T47D (cell line): ENCODE measurements at regions not wholly inside any gene's neighbourhood (a gene's known extent, or its start where the extent isn't known, plus 50 kb on each side); places are given as distances from the start of the nearest gene placed in this dataset.
A peak's percentile ranks its signal among the peaks of the same experiment; 100 is the strongest.

ENCODE experiments used
- DNase-seq, 2 experiments: peaks; one replicate each; pipeline versions ENCODE4 v3.0.0 to v3.0.0-alpha.2; 2011 to 2012; ENCODE audit warnings: low read depth in 1 of 2, low spot score in 1 of 2
- JUND ChIP-seq: IDR thresholded peaks from 2 replicates; pipeline ENCODE4 v1.6.1; 2012; ENCODE audit warnings: low read depth
- in situ Hi-C: cut with HindIII; loops from 2 replicates; pipeline ENCODE4 v1.10.0; 2016; ENCODE audit warnings: low sequenced_read_pairs, low pct_unique_long_range_greater_than_20kb

GRCh38 chr6:90970672-90971071 lies 383.8 kb upstream of the MAP3K7 start:
- in situ Hi-C loops = no loop called here
- TF ChIP-seq JUND = no peak
- DNase-seq = no peak

GRCh38 chr6:90967471-90967870 lies 380.6 kb upstream of the MAP3K7 start:
- DNase-seq = no peak
- in situ Hi-C loops = no loop called here

GRCh38 chr6:90960324-90960723 lies 373.5 kb upstream of the MAP3K7 start:
- in situ Hi-C loops = no loop called here
- no peak for DNase-seq
- no peak for TF ChIP-seq JUND

More at GRCh38 chr6:90967471-90967870, 380.6 kb upstream of the MAP3K7 start:
- TF ChIP-seq JUND = no peak

GRCh38 chr6:90955246-90955645 lies 368.4 kb upstream of the MAP3K7 start:
- no peak for DNase-seq

GRCh38 chr6:90953405-90954161 lies 366.7 kb upstream of the MAP3K7 start:
- in situ Hi-C loops = no loop called here
- no peak for DNase-seq
- no peak for TF ChIP-seq JUND

More at GRCh38 chr6:90955246-90955645, 368.4 kb upstream of the MAP3K7 start:
- TF ChIP-seq JUND = no peak
- in situ Hi-C loops = no loop called here

GRCh38 chr6:90952176-90952575 lies 365.3 kb upstream of the MAP3K7 start:
- no peak for DNase-seq
- TF ChIP-seq JUND = no peak
- in situ Hi-C loops = no loop called here

- no peak for DNase-seq
- no peak for TF ChIP-seq JUND
- in situ Hi-C loops = no loop called here
Measured at GRCh38 chr6:90948540-90948939, 361.7 kb upstream of the MAP3K7 start.

- TF ChIP-seq JUND = no peak
- no peak for DNase-seq
- in situ Hi-C loops = no loop called here
Measured at GRCh38 chr6:90947184-90948064, 360.6 kb upstream of the MAP3K7 start.

- in situ Hi-C loops = no loop called here
- TF ChIP-seq JUND = no peak
- no peak for DNase-seq
Measured at GRCh38 chr6:90941885-90942284, 355.0 kb upstream of the MAP3K7 start.

GRCh38 chr6:90940812-90941481 lies 354.1 kb upstream of the MAP3K7 start:
- in situ Hi-C loops = no loop called here
- DNase-seq = peak; percentile 13 to 74
- TF ChIP-seq JUND = no peak

- in situ Hi-C loops = no loop called here
- TF ChIP-seq JUND = no peak
- DNase-seq = no peak
Measured at GRCh38 chr6:90939906-90940305, 353.0 kb upstream of the MAP3K7 start.

GRCh38 chr6:90938122-90938521 lies 351.2 kb upstream of the MAP3K7 start:
- peak; percentile 40; the same call in 1 of the 2 replicates for TF ChIP-seq JUND
- in situ Hi-C loops = no loop called here
- peak in 1 of 2 experiments; percentile 81 for DNase-seq
